Transverse colon (tissue), 3 donors: ENCODE measurements at regions not wholly inside any gene's neighbourhood (a gene's known extent, or its start where the extent isn't known, plus 50 kb on each side); places are given as distances from the start of the nearest gene placed in this dataset.

ENCODE experiments used
- CTCF ChIP-seq, 5 experiments: fragments of 200-600 bp in 3 of 5; fragments of 450-650 bp in 2 of 5; sonication (generic) in 3 of 5; IDR thresholded peaks; 1 replicate in 2 of 5; 2 replicates in 3 of 5; pipeline ENCODE4 v1.5.1; 2016 to 2017; ENCODE audit warnings: antibody characterized with exemption in 5 of 5, inconsistent platforms in 3 of 5, mild to moderate bottlenecking in 2 of 5, moderate library complexity in 1 of 5
- EP300 ChIP-seq: sonication (generic); formaldehyde crosslinking; IDR thresholded peaks from one replicate; pipeline ENCODE4 v1.6.1; 2017; ENCODE audit warnings: antibody characterized with exemption, low read depth
- POLR2A ChIP-seq: fragments of 450-650 bp; IDR thresholded peaks from one replicate; pipeline ENCODE4 v1.6.1; 2016; ENCODE audit warnings: antibody characterized with exemption, mild to moderate bottlenecking, moderate library complexity

- TF ChIP-seq CTCF (IDR thresholded peaks at IDR 0.05) (no peak), EP300 (no peak), POLR2A (no peak)
Measured at GRCh38 chr4:3634281-3634857, 102.1 kb upstream of the LRPAP1 start.
